Fibroblast of skin of scalp (primary cell): ENCODE measurements at regions not wholly inside any gene's neighbourhood (a gene's known extent, or its start where the extent isn't known, plus 50 kb on each side); places are given as distances from the start of the nearest gene placed in this dataset.
"Not testable (repeated sequence)": the region's sequence is repeated elsewhere in the genome, so short reads cannot be mapped to it uniquely, and the experiment has no call there.

Experiments used
- DNase-seq: peaks from one replicate; pipeline ENCODE4 v3.0.0-alpha.2; 2013

DNA sequence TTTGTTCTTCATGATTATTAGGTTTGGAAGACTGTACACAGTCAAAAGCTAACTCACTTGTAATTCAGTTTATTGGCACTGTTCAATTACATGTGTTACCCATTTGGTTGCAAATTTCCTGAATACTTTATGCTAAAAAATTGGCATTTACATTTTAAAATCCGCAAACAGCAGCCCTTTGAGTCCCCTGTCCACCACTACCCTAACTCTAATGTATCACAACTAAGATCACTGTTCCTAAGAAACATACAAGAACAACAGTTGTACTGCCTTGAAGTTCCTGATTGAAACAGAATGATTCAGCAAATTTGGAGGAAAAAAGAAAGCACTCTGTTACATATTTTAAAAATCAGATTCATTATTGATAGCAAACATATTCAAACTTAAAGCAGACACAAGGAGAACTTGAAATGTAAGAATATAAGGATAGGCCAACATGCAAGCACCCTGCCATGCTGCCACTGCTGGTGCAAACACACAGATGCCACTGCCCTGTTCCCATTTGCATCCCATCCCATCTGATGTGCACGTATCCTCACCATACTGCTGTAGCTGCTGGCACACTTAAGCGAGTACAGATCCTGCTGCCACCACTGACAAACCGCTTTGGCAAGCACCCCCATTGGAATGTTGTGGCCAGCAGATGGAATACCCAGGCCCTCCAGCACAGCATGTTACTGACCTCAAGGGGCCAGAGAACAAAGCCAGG, 343.4 kb downstream of the PPP1R2C start:
- DNase-seq, result no peak

DNA sequence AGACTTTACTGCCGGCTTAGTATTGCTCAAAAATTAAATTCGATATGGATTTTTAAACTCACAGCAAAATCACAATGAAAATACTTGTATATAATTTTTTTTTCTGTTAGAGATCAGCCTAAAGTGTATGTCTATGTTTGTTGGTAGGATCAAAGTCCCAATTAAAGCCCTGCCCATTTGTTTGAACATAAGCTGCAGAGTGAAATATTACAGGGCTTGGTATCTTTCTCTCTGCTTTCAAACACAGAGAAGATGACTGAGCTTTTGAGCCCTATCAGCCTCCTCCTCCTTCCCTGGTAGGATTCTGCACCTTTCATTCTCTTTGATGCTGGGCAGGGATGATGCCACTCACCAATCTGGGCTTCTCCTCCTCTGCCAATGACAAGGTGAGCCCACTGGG, 345.4 kb downstream of the PPP1R2C start:
- DNase-seq, result no peak

DNA sequence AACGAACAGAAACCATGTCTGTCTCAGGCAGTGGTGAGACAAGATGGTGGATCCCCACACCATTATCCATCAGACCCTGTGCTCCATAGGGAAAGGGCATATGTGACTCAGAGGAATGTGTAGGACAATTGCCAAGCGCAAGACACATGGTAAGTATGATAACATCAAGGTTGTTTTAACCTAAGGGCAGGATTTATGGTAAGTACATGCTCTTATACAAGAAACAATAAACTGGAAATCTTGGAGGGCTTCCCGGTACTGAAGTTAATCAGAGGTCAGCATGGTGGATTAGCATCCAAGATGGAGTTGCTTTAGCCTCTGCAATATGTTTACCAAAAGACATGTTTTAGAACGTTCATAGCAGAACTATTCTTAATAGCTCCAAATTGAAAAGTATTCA, 355.0 kb downstream of the PPP1R2C start:
- no peak for DNase-seq

DNA sequence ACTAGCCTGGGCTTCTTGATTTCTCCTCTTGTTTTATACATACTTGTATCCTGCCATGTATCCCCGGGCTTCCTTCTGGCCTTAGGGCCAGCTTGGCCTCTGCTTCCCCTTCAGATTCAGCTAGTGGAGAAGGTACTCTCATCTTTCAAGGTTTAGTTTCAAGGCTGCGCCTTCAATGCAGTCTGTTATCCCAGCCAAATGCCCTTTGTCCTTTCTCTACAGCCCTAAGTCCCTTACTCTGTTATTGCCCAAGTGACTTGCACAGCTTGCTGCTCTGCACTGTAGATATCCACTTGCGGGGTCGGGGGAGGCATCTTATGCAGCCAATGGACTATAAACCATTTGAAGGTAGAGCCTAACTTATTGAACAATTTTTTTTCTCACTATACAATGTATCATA, 357.5 kb downstream of the PPP1R2C start:
- DNase-seq, result no peak

DNA sequence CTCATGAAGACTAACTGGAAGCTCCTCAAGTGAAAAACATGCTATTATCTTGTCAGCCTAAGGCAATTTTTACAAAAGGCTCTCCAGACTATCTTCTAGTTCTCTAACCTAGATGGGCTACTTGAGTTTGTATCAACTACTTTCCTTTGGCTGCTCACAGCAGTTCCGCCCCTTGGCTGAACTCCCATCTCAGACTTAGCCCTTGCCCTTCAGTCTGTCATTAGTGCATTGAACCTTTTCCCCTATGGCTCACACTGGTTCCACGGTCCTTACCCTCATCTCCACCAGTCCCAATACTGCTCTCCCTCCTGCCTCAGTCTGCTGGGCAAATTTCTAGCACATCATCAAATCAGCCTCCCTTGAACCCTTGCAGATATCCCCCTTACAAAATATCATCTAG, 362.3 kb downstream of the PPP1R2C start:
- DNase-seq, result no peak

DNA sequence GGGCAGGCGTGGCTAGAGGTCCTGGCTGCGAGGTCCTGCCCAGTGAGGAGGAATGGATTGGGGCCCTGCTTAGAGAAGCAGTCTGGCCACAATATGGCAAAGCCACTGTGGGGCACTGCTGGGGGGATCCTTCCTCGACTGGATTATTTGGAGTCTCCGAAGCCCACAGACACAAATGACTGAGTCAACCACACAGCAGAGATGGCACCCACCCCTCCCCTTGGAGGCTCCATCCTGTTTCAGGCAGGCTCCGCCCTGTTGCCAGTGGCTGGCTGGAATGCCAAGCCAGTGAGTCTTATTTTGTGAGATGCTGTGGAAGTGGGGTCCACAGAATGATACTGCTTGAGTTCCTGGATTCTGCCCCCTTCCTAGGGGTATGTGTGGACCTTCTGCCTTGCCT, 363.9 kb downstream of the PPP1R2C start:
- no peak for DNase-seq

DNA sequence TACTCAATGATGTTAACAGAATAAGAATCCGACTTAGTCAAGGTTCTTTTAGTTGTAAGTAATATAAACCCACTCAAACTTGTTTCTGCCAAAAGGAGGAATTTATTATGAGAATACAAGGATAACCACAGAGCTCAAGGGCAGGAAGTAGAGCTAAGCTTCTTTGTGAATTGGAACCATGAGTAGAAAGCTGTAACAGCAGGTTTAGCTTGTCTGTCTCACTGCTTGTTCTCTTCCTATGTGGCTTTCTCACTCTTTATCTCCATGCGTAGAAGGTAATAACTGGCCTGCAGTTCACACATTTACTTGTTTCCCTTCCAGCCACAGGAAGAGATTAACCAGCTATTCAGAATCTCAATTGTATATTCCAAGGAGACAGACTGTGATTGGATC, 378.3 kb downstream of the PPP1R2C start:
- no peak for DNase-seq

DNA sequence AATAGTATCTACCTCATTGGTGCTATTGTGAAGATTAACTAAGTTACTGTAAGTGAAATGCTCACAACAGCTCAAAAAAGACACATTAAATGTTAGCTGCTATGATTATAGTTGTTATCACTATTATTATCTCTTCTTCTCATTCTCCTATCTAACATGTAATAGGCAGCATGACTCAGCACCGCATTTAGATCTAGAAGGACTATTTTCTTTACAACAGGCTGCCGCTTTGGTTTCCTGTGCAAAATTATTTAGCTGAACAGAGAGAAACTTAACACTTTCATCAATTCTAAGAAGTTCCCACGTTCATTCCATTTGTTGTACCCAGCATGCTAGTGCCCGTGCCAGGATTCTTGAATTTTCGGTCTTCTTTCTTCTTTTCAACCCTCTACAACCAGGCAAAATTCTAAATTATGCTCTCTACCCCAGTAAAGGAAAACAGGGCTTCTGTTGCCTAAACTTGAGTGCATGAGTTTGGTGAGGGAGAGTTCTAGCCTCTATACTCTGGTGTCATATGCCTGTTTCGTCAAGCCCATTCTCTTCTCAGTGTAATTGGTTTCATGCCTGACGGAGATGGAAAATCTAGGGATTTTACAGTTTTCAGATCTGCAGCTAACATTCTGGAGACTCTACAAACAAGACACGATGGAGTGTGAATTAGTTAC, 378.9 kb downstream of the PPP1R2C start:
- DNase-seq, result no peak

DNA sequence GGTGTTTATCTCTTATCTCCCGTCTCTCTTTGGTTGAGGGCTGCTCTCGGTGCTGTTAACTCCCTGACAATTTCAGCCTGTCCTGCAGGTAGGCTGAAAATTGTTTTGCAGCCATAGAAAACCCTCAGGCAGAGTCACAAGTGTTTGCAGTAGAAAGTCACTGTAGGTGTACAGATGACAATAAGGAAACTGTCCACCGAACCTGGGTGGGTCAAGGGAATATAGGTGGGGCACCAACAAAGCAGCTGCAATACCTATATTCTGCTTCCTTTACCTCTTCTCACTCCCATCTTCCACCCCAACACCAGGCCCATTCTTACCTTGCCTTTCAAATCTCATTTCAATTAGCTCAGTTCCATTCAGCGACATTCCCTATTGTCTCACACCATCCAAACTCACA, 381.8 kb downstream of the PPP1R2C start:
- DNase-seq, result no peak

DNA sequence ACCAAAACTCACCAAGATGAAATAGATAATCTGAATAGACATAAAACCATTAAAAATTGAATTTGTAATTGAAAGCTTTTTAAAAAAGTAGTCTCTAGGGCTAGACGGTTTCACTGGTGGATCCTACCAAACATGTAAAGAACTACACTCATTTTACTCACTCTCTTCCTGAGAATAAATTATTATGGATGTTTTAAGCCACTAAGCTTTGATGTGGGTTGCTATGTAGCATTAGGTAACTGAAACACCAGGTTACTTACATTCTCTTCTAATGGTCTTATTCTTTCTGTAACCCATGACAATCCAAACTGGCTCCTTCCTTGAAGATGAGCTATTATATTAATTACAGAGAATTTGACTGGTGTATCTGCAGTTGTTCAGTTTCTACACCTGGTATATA, 385.1 kb downstream of the PPP1R2C start:
- DNase-seq, result no peak

DNA sequence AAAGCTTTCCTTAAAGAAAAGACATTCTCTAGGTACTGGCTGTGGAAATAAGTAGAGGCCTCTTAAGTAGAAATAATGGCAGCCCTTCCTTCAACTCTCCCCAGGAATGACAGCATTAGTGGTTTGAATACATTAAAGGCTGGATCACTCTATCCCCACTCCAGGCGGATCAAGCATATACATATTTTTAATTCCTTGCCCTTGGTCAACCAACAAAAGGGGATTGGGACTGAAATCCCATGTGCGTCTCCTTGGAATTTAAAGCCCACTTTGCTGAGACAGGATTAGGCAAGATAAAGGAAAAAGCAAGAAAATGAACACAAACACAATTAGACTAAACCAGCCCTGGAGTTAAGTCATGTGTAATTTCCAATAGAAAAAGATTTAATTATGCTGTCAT, 391.3 kb downstream of the PPP1R2C start:
- no peak for DNase-seq

DNA sequence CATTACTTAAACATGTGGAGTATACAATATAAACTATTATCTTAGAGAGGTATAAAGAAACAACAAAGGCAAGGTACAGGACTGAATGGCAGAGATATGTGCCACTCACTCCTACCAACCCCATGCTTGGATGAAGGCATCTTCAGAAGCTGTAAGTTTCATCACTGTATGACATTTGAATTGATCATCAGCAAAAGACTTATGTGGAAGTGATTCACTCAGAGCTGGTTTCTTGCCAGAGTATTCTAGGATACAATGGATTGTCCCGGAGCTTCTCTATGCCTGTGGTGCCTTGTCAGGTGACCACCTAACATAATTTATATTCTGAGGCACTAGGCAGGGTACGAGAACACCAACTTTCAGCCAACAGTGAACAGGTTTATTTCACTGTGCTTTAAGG, 392.2 kb downstream of the PPP1R2C start:
- DNase-seq, result no peak

DNA sequence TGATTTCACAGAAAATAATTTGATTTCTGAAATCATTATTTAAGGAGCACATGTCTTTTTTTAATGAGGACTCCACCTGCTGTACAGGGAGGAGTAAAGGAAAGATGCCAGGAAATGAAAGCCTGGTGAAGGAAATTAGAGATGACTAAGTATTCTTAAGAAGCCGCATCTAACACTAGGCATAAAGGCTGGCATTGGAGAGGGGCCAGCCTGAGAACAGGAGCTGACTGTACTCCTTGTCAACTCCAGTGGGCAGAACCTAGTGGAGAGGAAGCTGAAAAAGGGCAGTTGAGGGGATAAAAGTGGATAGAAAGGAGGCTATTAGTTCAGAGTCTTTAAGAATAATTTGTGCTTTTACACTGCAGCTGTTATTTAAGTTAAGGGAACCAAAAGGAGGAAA, 393.0 kb downstream of the PPP1R2C start:
- no peak for DNase-seq

DNA sequence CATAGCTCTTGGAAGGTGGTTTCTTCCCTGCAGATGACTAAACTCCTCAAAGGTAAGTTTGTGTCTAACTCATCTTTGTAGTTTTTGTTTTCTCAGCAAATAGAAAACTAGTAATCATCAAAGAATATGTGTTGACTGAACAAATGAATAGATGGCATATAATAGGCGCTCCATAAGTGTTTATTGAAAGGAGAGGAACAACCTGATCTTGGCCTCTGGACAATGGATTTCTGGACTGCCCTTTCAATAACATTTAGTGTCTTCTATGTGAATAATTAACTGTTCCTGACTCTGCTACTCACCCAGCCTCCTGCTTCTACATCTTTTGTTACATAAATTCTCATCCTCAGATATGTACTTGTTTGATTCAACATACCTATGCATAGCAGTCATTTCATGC, 399.1 kb downstream of the PPP1R2C start:
- DNase-seq, result no peak

DNA sequence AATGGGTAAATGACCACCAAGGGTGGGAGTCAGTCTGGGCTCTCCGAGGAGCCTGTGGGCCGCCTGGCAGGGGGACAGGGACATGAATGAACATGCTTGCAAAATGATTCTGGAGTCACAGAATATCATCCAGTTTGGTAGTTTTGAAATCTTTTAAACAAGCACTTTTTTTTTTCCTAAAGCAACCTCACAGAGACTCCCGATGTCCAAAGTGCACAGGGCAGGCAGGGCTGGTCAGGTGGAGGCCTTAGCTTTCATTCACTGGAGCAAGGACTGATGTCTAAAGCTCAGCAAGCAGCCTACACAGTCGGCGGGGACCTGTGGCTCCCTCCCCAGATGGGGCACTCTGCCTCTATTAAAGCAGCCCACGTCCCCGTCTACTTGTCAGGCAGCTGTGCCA, 402.9 kb downstream of the PPP1R2C start:
- no peak for DNase-seq

DNA sequence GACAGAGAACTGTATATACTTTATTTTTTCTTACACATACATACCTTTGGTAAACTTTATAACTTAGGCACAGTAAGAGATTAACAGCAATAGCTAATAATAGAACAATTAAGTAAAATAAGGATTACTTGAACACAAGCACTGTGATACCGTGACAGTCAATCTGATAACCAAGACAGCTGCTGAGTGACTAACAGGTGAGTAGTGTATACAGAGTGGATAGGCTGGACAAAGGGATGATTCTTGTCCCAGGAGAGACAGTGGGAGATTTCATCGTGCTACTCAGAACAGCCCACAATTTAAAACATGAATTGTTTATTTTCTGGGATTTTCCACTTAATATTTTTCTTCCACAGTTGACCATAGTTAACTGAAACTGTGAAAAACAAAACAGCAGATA, 411.8 kb downstream of the PPP1R2C start:
- no peak for DNase-seq

DNA sequence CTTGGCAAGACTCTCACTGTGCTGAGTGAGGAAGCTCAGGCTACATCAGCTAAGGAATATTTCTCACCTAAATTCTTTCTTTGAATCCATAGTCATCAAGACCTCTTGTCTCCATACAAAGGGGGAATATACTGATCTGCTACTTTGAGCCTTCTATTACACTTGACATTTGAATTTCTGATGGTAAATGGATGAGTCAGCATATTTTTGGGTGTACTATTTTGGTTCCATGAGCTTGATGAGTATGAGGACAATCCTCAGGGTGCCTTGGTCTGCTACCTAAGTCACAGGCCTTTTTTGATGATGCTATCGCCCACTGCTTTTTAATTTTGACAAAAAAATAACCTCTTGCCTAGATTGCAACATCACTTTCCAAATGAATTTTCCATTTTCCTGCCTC, 415.7 kb downstream of the PPP1R2C start:
- DNase-seq, result no peak

DNA sequence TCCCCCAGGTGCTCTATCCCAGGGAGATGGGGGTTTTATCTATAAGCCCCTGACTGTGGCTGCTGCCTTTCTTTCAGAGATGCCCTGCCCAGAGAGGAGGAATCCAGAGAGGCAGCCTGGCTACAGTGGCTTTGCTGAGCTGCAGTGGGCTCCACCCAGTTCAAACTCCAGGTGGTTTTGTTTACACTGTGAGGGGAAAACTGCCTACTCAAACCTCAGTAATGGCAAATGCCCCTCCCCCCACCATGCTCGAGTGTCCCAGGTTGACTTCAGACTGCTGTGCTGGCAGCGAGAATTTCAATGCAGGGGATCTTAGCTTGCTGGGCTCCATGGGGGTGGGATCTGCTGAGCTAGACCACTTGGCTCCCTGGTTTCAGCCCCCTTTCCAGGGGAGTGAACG, 419.6 kb upstream of the CASK start:
- DNase-seq, result not testable (repeated sequence)
